Kidney epithelial cell (primary cell): ENCODE measurements at regions not wholly inside any gene's neighbourhood (a gene's known extent, or its start where the extent isn't known, plus 50 kb on each side); places are given as distances from the start of the nearest gene placed in this dataset.
A peak's percentile ranks its signal among the peaks of the same experiment; 100 is the strongest.

Source experiments
- DNase-seq: peaks from one replicate; pipeline ENCODE4 v3.0.0-alpha.2; 2010; ENCODE audit warnings: low read depth
- H3K27me3 ChIP-seq: 2 replicates; pipeline ENCODE4 v1.6.0; 2011; ENCODE audit warnings: low read length; ENCODE audit not compliant: control insufficient read depth, insufficient read depth
- H3K36me3 ChIP-seq: 2 replicates; pipeline ENCODE4 v1.5.1; 2011; ENCODE audit warnings: low read length; ENCODE audit not compliant: control insufficient read depth, insufficient read depth
- H3K4me3 ChIP-seq: 2 replicates; pipeline ENCODE4 v1.5.1; 2011; ENCODE audit warnings: low read depth, mild to moderate bottlenecking, control low read depth, low read length
- TF ChIP-seq, protein P1 (sequence below): IDR thresholded peaks from 2 replicates; pipeline ENCODE4 v1.5.1; 2011; ENCODE audit warnings: mild to moderate bottlenecking, moderate library complexity, low read length, control low read depth, inconsistent platforms; ENCODE audit not compliant: insufficient read depth, poor library complexity, severe bottlenecking

DNA sequence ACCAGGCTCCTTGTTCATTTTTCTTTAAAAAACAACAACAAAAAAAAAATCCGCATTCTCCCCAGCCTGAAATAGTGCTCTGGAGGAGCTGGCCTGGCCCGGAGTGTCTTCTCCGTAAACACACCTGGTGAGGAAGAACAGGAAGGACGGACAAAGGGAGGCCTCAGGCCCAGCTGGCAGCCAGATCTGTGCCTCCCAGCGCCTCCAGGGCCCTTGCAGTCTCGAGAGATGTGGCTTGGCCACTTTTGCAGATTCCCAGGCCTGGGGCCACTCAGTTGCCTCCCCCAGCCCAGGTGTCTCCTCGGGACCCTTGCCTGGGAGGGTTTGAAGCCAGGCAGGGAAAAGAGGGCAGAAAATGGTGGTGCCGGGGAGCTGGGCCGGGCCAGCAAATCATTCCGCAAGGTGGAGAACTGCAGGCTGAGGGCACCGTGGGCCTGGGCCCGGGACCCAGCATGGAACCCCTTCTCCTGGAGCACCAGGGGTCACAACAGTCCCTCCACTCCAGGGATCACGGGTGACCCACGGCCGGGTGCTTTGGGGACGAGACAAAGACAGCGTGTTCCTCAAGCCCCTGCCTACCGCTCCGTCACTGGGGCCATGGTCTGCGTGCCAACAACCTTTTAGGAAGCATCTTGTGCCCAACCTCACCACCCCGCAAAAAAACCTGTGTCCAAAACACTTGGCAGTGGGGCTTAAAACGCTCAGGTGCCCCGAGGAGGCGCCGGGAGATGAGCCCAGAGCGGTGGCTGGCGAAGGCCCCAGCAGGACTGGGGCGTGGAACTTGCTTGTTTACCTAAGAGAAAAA, 67.1 kb upstream of the WNT7B start:
- Histone ChIP-seq H3K27me3 (no peaks in the 10 kb centered on the region), H3K4me3 (peak overlapping the region; percentile 43), H3K36me3 (no peaks in the 10 kb centered on the region)
- DNase-seq = no peak
- TF ChIP-seq, protein P1, sequence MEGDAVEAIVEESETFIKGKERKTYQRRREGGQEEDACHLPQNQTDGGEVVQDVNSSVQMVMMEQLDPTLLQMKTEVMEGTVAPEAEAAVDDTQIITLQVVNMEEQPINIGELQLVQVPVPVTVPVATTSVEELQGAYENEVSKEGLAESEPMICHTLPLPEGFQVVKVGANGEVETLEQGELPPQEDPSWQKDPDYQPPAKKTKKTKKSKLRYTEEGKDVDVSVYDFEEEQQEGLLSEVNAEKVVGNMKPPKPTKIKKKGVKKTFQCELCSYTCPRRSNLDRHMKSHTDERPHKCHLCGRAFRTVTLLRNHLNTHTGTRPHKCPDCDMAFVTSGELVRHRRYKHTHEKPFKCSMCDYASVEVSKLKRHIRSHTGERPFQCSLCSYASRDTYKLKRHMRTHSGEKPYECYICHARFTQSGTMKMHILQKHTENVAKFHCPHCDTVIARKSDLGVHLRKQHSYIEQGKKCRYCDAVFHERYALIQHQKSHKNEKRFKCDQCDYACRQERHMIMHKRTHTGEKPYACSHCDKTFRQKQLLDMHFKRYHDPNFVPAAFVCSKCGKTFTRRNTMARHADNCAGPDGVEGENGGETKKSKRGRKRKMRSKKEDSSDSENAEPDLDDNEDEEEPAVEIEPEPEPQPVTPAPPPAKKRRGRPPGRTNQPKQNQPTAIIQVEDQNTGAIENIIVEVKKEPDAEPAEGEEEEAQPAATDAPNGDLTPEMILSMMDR = no peak

GRCh38 chr22:46044621-46045458, 67.9 kb upstream of the WNT7B start:
- Histone ChIP-seq H3K36me3 (no peaks in the 10 kb centered on the region), H3K4me3 (peak overlapping the region; percentile 43), H3K27me3 (no peaks in the 10 kb centered on the region)
- no peak for DNase-seq
- TF ChIP-seq, protein P1 = no peak

DNA sequence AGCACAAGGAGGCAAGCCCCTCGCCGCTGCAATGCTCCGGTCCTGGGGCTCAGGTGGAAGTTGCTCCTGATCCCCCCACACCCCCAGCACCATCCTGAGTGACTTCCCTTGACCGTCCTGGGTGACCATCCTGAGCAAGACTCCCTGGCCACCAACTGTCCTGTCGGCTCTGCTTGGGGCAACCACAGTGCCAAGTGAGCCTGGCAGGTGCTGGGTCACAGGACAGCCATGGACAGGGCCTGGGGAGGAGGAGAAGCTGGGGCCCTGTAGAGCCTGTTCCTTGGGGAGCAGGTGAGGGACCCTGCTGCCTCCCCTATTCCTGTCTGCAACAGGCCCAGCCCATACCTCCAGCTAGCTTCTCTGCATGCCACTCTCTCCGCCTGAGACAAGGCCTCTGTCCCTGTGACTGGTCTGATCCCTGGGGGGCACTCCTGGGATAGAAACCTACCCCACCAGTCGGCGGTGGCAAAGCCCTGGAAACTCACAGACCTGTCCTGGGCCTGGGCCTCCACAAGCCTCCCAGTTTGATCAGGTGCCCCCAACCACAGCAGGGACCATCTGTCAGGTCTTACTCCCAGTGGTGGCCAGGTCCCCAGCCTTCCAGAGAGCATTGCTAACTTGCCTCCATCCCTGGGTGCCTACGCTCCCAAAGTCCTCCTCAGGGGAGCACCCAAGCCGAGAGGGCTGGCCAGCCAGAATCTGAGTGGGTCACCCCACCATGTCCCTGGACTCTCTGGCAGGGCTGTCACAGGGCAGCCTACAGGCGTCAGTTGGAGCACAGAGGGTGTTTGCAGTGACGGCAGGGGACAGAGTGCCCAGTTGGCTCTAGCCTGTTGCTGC, 68.7 kb upstream of the WNT7B start:
- Histone ChIP-seq H3K36me3 (no peaks in the 10 kb centered on the region), H3K27me3 (no peaks in the 10 kb centered on the region), H3K4me3 (peak overlapping the region; percentile 43)
- DNase-seq = no peak
- TF ChIP-seq, protein P1 = no peak

GRCh38 chr22:46046299-46046685, 69.3 kb upstream of the WNT7B start:
- DNase-seq = no peak
- H3K4me3 ChIP-seq = no peak overlapping the region
- TF ChIP-seq, protein P1 = no peak
- H3K36me3 ChIP-seq = no peaks in the 10 kb centered on the region
- H3K27me3 ChIP-seq = no peaks in the 10 kb centered on the region

GRCh38 chr22:46047226-46047625, 70.3 kb upstream of the WNT7B start:
- Histone ChIP-seq H3K4me3 (no peak overlapping the region), H3K27me3 (no peaks in the 10 kb centered on the region), H3K36me3 (no peaks in the 10 kb centered on the region)
- no peak for DNase-seq
- TF ChIP-seq, protein P1 = no peak
